HEK293 (cell line): ENCODE measurements at regions not wholly inside any gene's neighbourhood (a gene's known extent, or its start where the extent isn't known, plus 50 kb on each side); places are given as distances from the start of the nearest gene placed in this dataset.

Source experiments
- CTCF ChIP-seq: fragments of 450-650 bp; formaldehyde crosslinking; IDR thresholded peaks from 2 replicates; pipeline ENCODE4 v1.5.1; 2016; ENCODE audit warnings: missing biosample characterization, missing genetic modification characterization
- MEIS1 ChIP-seq: sonication (generic); formaldehyde crosslinking; IDR thresholded peaks from 2 replicates; pipeline ENCODE4 v1.8.1; 2022; ENCODE audit warnings: missing genetic modification reagents, mild to moderate bottlenecking, borderline replicate concordance
- SCRT2 ChIP-seq: fragments of 450-650 bp; formaldehyde crosslinking; IDR thresholded peaks from 2 replicates; pipeline ENCODE4 v1.5.1; 2016; ENCODE audit warnings: missing biosample characterization, missing genetic modification characterization
- ZBTB6 ChIP-seq: fragments of 450-650 bp; formaldehyde crosslinking; IDR thresholded peaks from 2 replicates; pipeline ENCODE4 v1.5.1; 2017; ENCODE audit warnings: missing biosample characterization, missing genetic modification characterization
- ZNF23 ChIP-seq: fragments of 450-650 bp; formaldehyde crosslinking; IDR thresholded peaks from 2 replicates; pipeline ENCODE4 v1.5.1; 2016; ENCODE audit warnings: missing biosample characterization, missing genetic modification characterization, borderline replicate concordance
- ZNF548 ChIP-seq: fragments of 450-650 bp; formaldehyde crosslinking; IDR thresholded peaks from 2 replicates; pipeline ENCODE4 v1.5.1; 2016; ENCODE audit warnings: missing biosample characterization, missing genetic modification characterization
- ZNF629 ChIP-seq: fragments of 450-650 bp; formaldehyde crosslinking; IDR thresholded peaks from 2 replicates; pipeline ENCODE4 v1.5.1; 2017; ENCODE audit warnings: missing biosample characterization, missing genetic modification characterization
- ZNF639 ChIP-seq: fragments of 450-650 bp; formaldehyde crosslinking; IDR thresholded peaks from 2 replicates; pipeline ENCODE4 v1.5.1; 2016; ENCODE audit warnings: missing biosample characterization, missing genetic modification characterization
- ZNF76 ChIP-seq: fragments of 450-650 bp; formaldehyde crosslinking; IDR thresholded peaks from 2 replicates; pipeline ENCODE4; 2016; ENCODE audit warnings: low read depth, missing biosample characterization, missing genetic modification characterization, borderline replicate concordance
- ZNF843 ChIP-seq: fragments of 450-650 bp; formaldehyde crosslinking; IDR thresholded peaks from 2 replicates; pipeline ENCODE4 v1.5.1; 2016; ENCODE audit warnings: missing biosample characterization, missing genetic modification characterization
- ZSCAN16 ChIP-seq: fragments of 450-650 bp; formaldehyde crosslinking; IDR thresholded peaks from 2 replicates; pipeline ENCODE4 v1.5.1; 2016; ENCODE audit warnings: missing biosample characterization, missing genetic modification characterization

GRCh38 chr16:63904182-63904581 is 1217.7 kb downstream of the CDH11 start:
- no peak for TF ChIP-seq SCRT2 (tag by site-specific recombination)
- no peak for TF ChIP-seq MEIS1 (CRISPR knock-in tag)
- no peak for TF ChIP-seq ZNF629 (tag by site-specific recombination)
- TF ChIP-seq ZSCAN16 (tag by site-specific recombination): no peak
- TF ChIP-seq ZNF548 (tag by site-specific recombination): no peak
- no peak for TF ChIP-seq ZNF639 (tag by site-specific recombination)
- TF ChIP-seq ZNF843 (tag by site-specific recombination): no peak
- no peak for TF ChIP-seq CTCF (tag by site-specific recombination)
- TF ChIP-seq ZNF23: no peak
- no peak for TF ChIP-seq ZNF76
- no peak for TF ChIP-seq ZBTB6 (tag by site-specific recombination)
